ENCODE measurements at regions not wholly inside any gene's neighbourhood (a gene's known extent, or its start where the extent isn't known, plus 50 kb on each side); places are given as distances from the start of the nearest gene placed in this dataset.

- TF ChIP-seq, protein P1, sequence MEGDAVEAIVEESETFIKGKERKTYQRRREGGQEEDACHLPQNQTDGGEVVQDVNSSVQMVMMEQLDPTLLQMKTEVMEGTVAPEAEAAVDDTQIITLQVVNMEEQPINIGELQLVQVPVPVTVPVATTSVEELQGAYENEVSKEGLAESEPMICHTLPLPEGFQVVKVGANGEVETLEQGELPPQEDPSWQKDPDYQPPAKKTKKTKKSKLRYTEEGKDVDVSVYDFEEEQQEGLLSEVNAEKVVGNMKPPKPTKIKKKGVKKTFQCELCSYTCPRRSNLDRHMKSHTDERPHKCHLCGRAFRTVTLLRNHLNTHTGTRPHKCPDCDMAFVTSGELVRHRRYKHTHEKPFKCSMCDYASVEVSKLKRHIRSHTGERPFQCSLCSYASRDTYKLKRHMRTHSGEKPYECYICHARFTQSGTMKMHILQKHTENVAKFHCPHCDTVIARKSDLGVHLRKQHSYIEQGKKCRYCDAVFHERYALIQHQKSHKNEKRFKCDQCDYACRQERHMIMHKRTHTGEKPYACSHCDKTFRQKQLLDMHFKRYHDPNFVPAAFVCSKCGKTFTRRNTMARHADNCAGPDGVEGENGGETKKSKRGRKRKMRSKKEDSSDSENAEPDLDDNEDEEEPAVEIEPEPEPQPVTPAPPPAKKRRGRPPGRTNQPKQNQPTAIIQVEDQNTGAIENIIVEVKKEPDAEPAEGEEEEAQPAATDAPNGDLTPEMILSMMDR (IDR thresholded peaks at IDR 0.05 in 2 of 3, conservative IDR thresholded peaks at IDR 0.05 in 1 of 3; ENCODE audit: insufficient read depth in 2 of 3, low read depth in 1 of 3, low read length in 3 of 3), result no peak
- TF ChIP-seq MCM7 (IDR thresholded peaks at IDR 0.05) (no peak), NELFE (IDR thresholded peaks at IDR 0.05; ENCODE audit: insufficient read depth, insufficient read length) (no peak), TBL1XR1 (IDR thresholded peaks at IDR 0.05; ENCODE audit: low read length in 2 of 2) (no peak), ZNF354B (CRISPR knock-in tag; IDR thresholded peaks at IDR 0.05) (no peak), POLR2AphosphoS5 (IDR thresholded peaks at IDR 0.05; ENCODE audit: control insufficient read depth, insufficient read depth, low read depth, low read length) (no peak), RFX5 (IDR thresholded peaks at IDR 0.05; ENCODE audit: low read depth, low read length) (no peak), RBBP5 (IDR thresholded peaks at IDR 0.05; ENCODE audit: borderline replicate concordance, insufficient read depth, low read length, poor library complexity, severe bottlenecking) (no peak), SP1 (CRISPR knock-in tag; IDR thresholded peaks at IDR 0.05) (no peak), POLR2A (conservative IDR thresholded peaks at IDR 0.05) (no peak), HDGF (IDR thresholded peaks at IDR 0.05) (no peak), ZNF717 (CRISPR knock-in tag; IDR thresholded peaks at IDR 0.05) (no peak)
Measured at GRCh38 chr13:21909331-21909730, 238.5 kb downstream of the FGF9 start.
